ENCODE measurements at regions not wholly inside any gene's neighbourhood (a gene's known extent, or its start where the extent isn't known, plus 50 kb on each side); places are given as distances from the start of the nearest gene placed in this dataset.

DNA sequence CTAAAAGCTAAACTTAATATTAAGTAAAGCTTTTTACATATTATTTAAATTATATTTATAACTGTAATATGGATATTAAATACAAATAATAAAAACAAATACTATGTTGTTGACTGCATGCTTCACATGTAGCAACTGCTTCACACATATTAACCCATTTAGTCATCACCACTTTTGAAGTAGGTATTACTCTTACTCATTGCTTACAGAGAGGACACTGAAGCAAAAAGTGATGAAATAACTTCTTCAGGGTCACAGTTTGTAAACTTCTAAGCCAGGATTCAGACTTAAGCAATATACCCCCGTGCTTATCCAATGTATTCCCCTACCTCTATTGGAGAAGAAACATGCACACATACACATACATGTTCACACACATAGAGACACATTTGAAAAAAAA lies 166.6 kb downstream of the DKK2 start:
- TF ChIP-seq, protein P1, sequence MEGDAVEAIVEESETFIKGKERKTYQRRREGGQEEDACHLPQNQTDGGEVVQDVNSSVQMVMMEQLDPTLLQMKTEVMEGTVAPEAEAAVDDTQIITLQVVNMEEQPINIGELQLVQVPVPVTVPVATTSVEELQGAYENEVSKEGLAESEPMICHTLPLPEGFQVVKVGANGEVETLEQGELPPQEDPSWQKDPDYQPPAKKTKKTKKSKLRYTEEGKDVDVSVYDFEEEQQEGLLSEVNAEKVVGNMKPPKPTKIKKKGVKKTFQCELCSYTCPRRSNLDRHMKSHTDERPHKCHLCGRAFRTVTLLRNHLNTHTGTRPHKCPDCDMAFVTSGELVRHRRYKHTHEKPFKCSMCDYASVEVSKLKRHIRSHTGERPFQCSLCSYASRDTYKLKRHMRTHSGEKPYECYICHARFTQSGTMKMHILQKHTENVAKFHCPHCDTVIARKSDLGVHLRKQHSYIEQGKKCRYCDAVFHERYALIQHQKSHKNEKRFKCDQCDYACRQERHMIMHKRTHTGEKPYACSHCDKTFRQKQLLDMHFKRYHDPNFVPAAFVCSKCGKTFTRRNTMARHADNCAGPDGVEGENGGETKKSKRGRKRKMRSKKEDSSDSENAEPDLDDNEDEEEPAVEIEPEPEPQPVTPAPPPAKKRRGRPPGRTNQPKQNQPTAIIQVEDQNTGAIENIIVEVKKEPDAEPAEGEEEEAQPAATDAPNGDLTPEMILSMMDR (IDR thresholded peaks at IDR 0.05): no peak
- TF ChIP-seq EZH2phosphoT487 (IDR thresholded peaks at IDR 0.05) (no peak), EZH2 (IDR thresholded peaks at IDR 0.05) (no peak)

Measured in neural progenitor cell (in vitro differentiated cells).